Fibroblast of upper back skin (primary cell): ENCODE measurements at regions not wholly inside any gene's neighbourhood (a gene's known extent, or its start where the extent isn't known, plus 50 kb on each side); places are given as distances from the start of the nearest gene placed in this dataset.
"Not testable (repeated sequence)": the region's sequence is repeated elsewhere in the genome, so short reads cannot be mapped to it uniquely, and the experiment has no call there.

Source experiments
- DNase-seq: peaks from one replicate; pipeline ENCODE4 v3.0.0-alpha.2; 2013

- DNase-seq: not testable (repeated sequence)
These were observed 158.8 kb downstream of the CRLF2 start for GRCh38 chrX:1053600-1053999.

GRCh38 chrX:1053072-1053471 is 159.4 kb downstream of the CRLF2 start:
- no peak for DNase-seq

GRCh38 chrX:1052021-1052420 is 160.4 kb downstream of the CRLF2 start:
- no peak for DNase-seq

DNA sequence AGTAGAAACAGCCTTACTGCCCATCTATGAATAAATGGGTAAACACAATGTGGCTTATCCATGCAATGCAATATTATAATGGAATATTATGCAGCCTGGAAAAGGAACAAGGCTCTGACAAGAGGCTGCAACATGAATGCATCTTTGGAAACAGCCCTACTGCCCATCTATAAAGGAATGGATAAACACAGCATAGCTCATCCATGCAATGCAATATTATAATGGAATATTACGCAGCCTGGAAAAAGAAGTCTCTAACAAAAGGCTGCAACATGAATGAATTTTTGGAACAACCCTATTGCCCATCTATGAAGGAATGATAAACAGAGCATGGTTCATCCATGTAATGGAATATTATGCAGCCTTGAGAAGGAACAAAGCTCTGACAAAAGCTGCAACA is 161.0 kb downstream of the CRLF2 start:
- DNase-seq: no peak

GRCh38 chrX:1045680-1046314 is 166.7 kb downstream of the CRLF2 start:
- DNase-seq: no peak

DNA sequence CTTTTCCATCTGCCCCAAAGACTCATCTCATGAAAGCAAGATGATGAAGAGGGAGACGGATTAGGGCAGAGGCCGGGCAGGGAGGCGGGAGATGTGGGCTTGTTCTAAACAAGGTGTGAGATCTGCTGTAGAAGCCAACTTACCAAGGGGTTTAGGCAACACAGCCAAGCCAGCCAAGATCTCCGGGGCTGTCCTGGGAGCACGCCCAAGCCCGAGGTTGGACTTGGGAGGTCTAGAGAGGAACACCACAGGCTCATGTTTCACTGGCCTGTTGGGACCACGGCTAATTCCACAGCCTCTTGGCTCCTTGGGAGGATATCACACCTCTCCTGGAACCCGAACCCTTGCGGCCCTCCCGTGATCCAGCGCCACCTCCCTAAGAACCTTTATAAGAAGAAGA is 171.4 kb downstream of the CRLF2 start:
- DNase-seq: no peak

- not testable (repeated sequence) for DNase-seq
These were observed 176.5 kb downstream of the CRLF2 start for GRCh38 chrX:1035931-1036330.

GRCh38 chrX:1035206-1035605 is 177.2 kb downstream of the CRLF2 start:
- DNase-seq: no peak

DNA sequence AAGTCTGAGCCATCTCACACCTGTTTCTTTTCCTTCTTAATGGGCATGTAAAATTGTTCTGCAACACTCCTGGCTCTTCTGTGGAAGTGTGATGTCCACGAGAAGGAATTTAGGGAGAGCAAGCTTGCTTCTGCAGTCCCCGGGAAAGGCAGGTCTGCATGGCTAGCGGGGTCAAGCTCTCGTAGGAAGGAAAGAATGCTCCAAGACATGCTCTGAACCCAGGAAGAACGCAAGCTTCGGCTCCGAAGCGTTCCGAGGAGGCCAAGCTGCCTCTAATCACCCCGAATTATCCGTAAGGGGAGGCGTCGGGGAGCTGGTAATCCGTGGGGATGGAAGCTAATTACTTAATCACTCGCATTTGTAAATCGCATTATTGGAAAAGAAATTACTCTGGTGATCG is 177.7 kb downstream of the CRLF2 start:
- DNase-seq: no peak

DNA sequence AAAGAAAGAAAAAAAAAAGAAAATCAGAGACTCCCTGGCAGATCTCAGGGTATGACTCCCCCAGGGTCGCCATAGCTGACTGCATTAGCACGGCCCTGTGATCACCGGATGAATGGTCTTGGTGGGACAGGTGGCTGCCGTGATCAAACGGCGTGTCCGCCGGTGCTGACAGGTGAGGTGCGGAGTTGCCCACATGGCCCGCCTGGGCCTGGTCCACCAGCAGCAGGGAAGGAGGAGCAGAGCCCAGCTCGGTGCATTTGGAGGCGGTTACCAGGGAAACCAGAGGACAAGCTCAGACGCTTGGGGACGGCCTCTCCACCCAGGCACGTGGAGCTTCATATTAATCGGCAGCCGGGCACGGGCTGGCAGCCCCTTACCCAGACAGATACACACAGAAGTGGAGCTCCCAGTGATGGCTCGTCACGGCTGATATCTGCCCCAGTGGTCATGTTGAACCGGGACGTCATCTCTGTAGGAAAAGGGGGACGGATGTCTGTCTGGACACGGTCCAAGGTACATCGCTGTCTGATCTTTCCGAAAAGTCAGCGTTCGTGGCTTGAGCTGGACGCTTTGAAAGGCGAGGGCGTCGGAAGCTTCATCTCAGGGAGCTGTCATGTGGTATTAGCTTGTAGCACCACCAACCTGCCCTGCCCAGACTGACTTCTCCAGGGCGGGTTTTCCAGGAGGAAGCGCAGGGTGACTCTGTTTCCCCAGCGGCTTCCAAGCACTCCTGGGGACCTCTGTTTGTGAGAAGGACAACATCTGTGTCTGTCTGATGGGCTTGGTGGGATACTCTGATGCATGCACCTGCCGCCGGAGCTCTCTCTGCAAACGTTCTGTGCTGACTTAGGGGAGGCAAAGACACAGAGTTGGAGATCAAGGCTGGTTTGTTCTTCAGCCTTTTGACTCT is 180.7 kb downstream of the CRLF2 start:
- no peak for DNase-seq

DNA sequence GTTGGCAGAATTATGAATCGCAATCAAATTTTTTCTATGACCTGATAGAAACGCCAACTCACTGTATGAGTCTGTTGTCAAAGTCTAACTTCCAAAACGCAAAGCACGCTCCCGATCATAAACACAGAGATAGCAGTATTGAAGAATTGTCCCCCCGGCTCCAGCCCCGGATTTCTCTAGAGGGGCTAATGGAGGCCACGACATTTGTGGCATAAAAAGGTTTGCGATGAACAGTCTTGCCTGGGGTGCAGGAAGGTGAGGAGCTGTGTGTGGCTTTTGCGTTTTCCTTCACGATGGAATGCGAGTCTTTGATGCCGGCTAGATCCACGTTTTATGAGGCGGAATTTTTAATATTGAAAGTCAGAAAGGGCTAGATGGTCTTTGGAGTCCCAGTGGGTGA is 183.0 kb downstream of the CRLF2 start:
- no peak for DNase-seq

GRCh38 chrX:1027680-1028079 is 184.8 kb downstream of the CRLF2 start:
- DNase-seq: no peak

DNA sequence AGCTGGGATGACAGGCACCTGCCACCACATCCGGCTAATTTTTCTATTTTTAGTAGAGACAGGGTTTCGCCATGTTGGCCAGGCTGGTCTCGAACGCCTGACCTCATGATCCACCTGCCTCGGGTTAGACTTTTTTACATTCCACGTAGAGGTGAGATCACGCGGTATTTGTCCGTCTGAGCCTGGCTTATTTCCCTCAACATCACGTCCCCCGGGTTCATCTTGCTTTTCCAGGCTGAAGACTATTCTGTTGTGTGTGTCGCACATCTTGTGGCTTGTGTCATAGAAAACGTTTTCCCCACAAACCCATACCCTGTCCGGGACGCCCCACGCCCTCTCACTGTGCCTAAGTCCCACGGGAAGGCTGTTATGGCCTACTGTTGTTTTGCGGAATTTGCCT is 185.3 kb downstream of the CRLF2 start:
- no peak for DNase-seq

DNA sequence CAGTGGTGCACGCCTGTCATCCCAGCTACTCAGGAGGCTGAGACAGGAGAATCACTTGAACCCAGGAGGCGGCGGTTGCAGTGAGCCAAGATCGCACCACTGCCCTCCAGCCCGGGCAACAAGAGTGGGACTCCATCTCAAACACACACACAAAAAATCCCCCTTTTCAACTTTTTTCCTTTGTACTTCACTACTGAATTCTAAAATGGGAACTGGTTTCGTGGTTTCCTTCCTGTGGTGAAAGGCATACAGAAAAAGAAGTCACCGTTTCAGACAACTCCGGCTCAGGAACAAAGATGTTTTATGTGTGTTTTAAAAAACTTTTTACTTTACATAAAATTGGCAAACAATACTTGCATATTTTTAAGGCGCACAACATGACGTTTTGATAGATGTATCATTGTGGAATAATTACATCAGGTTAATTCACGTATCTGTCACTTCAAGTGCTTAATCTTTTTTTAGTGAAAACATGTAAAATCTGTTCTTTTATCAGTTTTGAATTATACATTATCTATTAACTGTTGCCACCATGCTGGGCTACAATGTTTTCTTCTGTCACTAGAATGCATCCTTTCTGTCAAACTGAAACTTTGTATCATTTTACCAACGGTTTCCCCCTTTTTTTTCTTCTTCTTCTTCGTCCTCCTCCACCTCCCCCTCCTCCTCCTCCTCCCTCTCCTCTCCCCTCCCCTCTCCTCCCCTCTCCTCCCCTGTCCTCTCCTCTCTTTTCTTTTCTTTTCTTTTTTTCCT is 186.0 kb downstream of the CRLF2 start:
- no peak for DNase-seq

DNA sequence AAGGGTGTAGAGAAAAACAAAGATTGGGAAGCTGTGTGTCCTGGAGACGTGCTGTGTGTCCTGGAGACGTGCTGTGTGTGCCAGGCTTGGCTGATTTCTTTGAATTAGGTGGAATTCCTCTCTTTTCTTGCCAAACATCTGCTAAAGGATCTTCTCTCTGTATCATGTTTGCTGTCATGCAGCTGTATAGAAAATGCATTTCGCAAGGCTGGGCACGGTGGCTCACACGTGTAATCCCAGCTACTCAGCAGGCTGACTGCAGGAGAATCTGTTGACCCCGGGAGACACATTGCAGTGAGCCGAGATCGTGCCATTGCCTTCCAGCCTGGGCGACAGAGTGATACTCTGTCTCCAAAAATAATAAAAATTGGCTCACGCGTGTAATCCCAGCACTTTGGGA is 187.0 kb downstream of the CRLF2 start:
- no peak for DNase-seq

DNA sequence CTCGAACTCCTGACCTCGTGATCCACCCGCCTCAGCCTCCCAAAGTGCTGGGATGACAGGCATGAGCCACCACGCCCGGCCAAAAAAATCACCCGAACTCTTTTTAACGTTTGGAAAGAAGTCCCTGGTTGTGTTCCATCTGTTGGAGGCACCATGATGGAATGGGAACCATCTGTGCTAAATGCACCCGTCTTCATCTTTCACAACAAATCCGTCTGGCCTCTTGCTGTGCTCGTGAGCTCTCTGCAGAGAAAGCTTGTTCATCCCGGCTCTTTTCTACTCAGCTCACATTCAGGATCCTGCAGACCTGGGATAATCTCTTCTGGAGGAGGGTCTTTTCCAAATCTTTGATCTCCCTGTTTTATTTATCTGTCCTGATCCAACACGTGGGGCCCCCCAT is 188.8 kb downstream of the CRLF2 start:
- DNase-seq: no peak

GRCh38 chrX:1021314-1021993 is 191.0 kb downstream of the CRLF2 start:
- not testable (repeated sequence) for DNase-seq

DNA sequence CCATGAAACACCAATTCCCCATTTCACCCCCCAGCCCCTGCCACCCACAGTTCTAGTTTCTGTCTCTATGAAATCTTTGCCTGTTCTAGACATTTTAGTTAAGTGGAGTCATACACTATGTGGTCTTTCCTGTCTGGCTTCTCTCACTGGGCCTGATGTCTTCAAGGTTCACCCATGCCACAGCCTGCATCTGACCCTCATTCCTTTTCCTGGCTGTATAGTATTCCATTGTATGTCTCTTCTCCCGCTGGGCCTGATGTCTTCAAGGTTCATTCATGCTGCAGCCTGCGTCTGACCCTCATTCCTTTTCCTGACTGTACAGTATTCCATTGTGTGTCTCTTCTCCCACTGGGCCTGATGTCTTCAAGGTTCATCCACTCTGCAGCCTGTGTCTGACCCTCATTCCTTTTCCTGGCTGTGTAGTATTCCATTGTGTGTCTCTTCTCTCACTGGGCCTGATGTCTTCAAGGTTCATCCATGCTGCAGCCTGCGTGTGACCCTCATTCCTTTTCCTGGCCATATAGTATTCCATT is 191.7 kb downstream of the CRLF2 start:
- no peak for DNase-seq

GRCh38 chrX:1016926-1017325 is 195.5 kb downstream of the CRLF2 start:
- not testable (repeated sequence) for DNase-seq

- DNase-seq: not testable (repeated sequence)
These were observed 196.2 kb downstream of the CRLF2 start for GRCh38 chrX:1016281-1016680.

GRCh38 chrX:1012678-1013300 is 199.7 kb downstream of the CRLF2 start:
- no peak for DNase-seq

- no peak for DNase-seq
These were observed 200.7 kb downstream of the CRLF2 start for GRCh38 chrX:1011691-1012283.
